Testis (tissue), 2 donors: ENCODE measurements at regions not wholly inside any gene's neighbourhood (a gene's known extent, or its start where the extent isn't known, plus 50 kb on each side); places are given as distances from the start of the nearest gene placed in this dataset.

Experiments used
- DNase-seq: peaks from one replicate; pipeline ENCODE4 v3.0.0-alpha.2; 2019
- H3K27ac ChIP-seq, 2 donors: fragments of 200-600 bp; sonication (generic); one replicate each; pipeline ENCODE4 v1.5.1; 2019
- H3K27me3 ChIP-seq: fragments of 200-600 bp; sonication (generic); one replicate; pipeline ENCODE4 v1.5.1; 2019
- H3K36me3 ChIP-seq: fragments of 200-600 bp; sonication (generic); one replicate; pipeline ENCODE4 v1.5.1; 2017; ENCODE audit warnings: low read depth; ENCODE audit errors: missing control alignments
- H3K4me1 ChIP-seq: fragments of 200-600 bp; sonication (generic); one replicate; pipeline ENCODE4 v1.5.1; 2019
- H3K4me3 ChIP-seq, 2 donors: fragments of 200-600 bp; sonication (generic); one replicate each; pipeline ENCODE4 v1.5.1; 2017 to 2019
- H3K9me3 ChIP-seq: fragments of 200-600 bp; sonication (generic); one replicate; pipeline ENCODE4 v1.5.1; 2017
- POLR2A ChIP-seq: fragments of 450-650 bp; IDR thresholded peaks from one replicate; pipeline ENCODE4 v1.6.1; 2017; ENCODE audit warnings: antibody characterized with exemption, mild to moderate bottlenecking, moderate library complexity
- WGBS, 2 donors: methylation state at CpG; one replicate each; pipeline ENCODE4 v1.1.5; 2018; 5-methylcytosine and 5-hydroxymethylcytosine counted together
- intact Hi-C: fragments of 100-400 bp; cut with DNase I; formaldehyde crosslinking; loops from one replicate; pipeline ENCODE4 v1.15.1; 2023; ENCODE audit warnings: low total_unique reads
- TF ChIP-seq, protein P1 (sequence below), 3 experiments: fragments of 450-650 bp in 2 of 3; fragments of 200-600 bp in 1 of 3; sonication (generic) in 1 of 3; IDR thresholded peaks; one replicate each; pipeline ENCODE4 v1.5.1; 2016 to 2019; ENCODE audit warnings: antibody characterized with exemption in 3 of 3, mild to moderate bottlenecking in 2 of 3, moderate library complexity in 1 of 3

GRCh38 chr19:29092712-29093552 lies 120.0 kb downstream of the UQCRFS1 start:
- intact Hi-C loops: no loop called here
- peak; percentile 19 for DNase-seq
- no peak overlapping the region for H3K27ac ChIP-seq
- H3K4me3 ChIP-seq: peak overlapping the region; percentile 20 to 49
- 76 to 77% methylated on average over 23 to 41 of the region's 41 CpGs for WGBS, 2 donors
- no peak for TF ChIP-seq POLR2A
- TF ChIP-seq, protein P1, sequence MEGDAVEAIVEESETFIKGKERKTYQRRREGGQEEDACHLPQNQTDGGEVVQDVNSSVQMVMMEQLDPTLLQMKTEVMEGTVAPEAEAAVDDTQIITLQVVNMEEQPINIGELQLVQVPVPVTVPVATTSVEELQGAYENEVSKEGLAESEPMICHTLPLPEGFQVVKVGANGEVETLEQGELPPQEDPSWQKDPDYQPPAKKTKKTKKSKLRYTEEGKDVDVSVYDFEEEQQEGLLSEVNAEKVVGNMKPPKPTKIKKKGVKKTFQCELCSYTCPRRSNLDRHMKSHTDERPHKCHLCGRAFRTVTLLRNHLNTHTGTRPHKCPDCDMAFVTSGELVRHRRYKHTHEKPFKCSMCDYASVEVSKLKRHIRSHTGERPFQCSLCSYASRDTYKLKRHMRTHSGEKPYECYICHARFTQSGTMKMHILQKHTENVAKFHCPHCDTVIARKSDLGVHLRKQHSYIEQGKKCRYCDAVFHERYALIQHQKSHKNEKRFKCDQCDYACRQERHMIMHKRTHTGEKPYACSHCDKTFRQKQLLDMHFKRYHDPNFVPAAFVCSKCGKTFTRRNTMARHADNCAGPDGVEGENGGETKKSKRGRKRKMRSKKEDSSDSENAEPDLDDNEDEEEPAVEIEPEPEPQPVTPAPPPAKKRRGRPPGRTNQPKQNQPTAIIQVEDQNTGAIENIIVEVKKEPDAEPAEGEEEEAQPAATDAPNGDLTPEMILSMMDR (IDR thresholded peaks at IDR 0.05): no peak
- peaks cover 5% of the 10 kb centered on the region for H3K4me1 ChIP-seq
- no peaks in the 10 kb centered on the region for H3K9me3 ChIP-seq
- H3K27me3 ChIP-seq: no peaks in the 10 kb centered on the region
- H3K36me3 ChIP-seq: no peaks in the 10 kb centered on the region

- H3K4me3 ChIP-seq: no peak overlapping the region
- H3K4me1 ChIP-seq: peaks cover 5% of the 10 kb centered on the region
- intact Hi-C loops: no loop called here
- 67 to 73% methylated on average over 7 of the region's 7 CpGs for WGBS, 2 donors
- DNase-seq: no peak
- no peaks in the 10 kb centered on the region for H3K9me3 ChIP-seq
- no peaks in the 10 kb centered on the region for H3K27me3 ChIP-seq
- H3K27ac ChIP-seq: no peak overlapping the region
- no peak for TF ChIP-seq POLR2A
- TF ChIP-seq, protein P1 (IDR thresholded peaks at IDR 0.05): no peak
- no peaks in the 10 kb centered on the region for H3K36me3 ChIP-seq
Observed at GRCh38 chr19:29090783-29091526, 122.0 kb downstream of the UQCRFS1 start.

DNA sequence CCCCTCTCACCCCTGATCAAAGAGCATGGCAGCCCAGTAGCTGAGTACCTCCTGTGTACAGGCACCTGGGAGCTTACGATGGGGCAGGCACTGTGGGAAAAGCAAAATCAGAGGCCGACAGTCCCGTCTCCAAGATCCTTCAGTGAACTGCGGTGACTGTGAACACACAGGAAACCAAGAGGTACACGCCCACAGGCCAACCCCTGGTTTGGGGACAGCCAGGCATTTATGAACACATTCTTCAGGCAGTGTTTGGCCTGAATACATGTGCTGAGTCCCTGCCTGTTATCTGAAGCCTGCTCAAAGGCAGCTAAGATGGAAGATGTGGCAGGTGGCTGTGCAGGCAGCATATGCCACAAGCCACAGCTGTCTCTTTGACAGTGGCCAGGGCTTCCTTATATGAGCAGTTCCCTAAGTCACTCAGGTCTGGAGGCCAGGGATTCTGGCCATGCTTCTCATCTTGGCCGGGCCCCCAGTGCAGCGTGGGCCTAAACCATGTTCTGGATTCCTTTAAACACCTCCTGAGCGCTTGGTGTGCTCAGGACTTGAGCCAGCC lies 123.6 kb downstream of the UQCRFS1 start:
- no peak overlapping the region for H3K27ac ChIP-seq
- H3K4me3 ChIP-seq: no peak overlapping the region
- peaks cover 5% of the 10 kb centered on the region for H3K4me1 ChIP-seq
- no peaks in the 10 kb centered on the region for H3K9me3 ChIP-seq
- no peak for TF ChIP-seq POLR2A
- TF ChIP-seq, protein P1 (IDR thresholded peaks at IDR 0.05): no peak
- H3K36me3 ChIP-seq: no peaks in the 10 kb centered on the region
- H3K27me3 ChIP-seq: no peaks in the 10 kb centered on the region
- no peak for DNase-seq
- WGBS, 2 donors: 70 to 85% methylated on average over 6 to 8 of the region's 8 CpGs
- intact Hi-C loops: no loop called here

DNA sequence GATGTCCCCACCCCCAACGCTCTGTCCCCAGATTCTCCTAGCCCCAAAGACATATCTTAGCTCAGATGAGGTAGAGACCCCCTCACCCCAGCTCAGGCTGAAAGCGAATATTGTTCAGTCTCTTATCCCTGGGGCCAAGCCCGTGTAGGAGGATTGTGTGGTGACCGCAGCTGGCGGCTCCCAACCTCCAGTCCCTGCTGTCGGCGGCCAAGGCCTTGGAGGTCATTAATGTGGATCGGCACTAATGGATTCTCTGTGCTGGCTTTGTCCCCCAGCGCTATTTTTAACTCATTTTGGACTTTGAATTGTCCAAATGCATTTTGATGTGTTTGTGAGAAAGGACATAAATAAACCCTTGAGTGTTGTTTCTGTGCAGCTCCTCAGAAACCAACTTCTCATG lies 124.2 kb downstream of the UQCRFS1 start:
- TF ChIP-seq POLR2A: no peak
- TF ChIP-seq, protein P1 (IDR thresholded peaks at IDR 0.05): no peak
- Histone ChIP-seq H3K9me3 (no peaks in the 10 kb centered on the region), H3K27ac (no peak overlapping the region), H3K27me3 (no peaks in the 10 kb centered on the region), H3K4me3 (no peak overlapping the region), H3K4me1 (peaks cover 5% of the 10 kb centered on the region), H3K36me3 (no peaks in the 10 kb centered on the region)
- 42 to 58% methylated on average over 9 of the region's 9 CpGs for WGBS, 2 donors
- intact Hi-C loops: no loop called here
- DNase-seq: no peak
